GM23338 (cell line): ENCODE measurements at regions not wholly inside any gene's neighbourhood (a gene's known extent, or its start where the extent isn't known, plus 50 kb on each side); places are given as distances from the start of the nearest gene placed in this dataset.

Source experiments
- ATAC-seq: fragments of 200-7000 bp; cut with Tn5 transposase; 3 replicates; pipeline ENCODE4 v1.9.1; 2020
- DNase-seq: peaks from one replicate; pipeline ENCODE4 v3.0.0-alpha.2; 2015; ENCODE audit warnings: low spot score
- H2AFZ ChIP-seq: fragments of 200-600 bp; sonication (generic); 2 replicates; pipeline ENCODE4 v1.8.0; 2016; ENCODE audit warnings: antibody characterized with exemption, mild to moderate bottlenecking, moderate library complexity
- H3F3A ChIP-seq: fragments of 200-600 bp; sonication (generic); replicated peaks from 2 replicates; pipeline ENCODE4 v1.8.0; 2017; ENCODE audit warnings: antibody characterized with exemption, mixed run types, low read depth
- H3K27ac ChIP-seq: fragments of 200-600 bp; sonication (generic); 2 replicates; pipeline ENCODE4 v1.6.1; 2016; ENCODE audit warnings: low read depth
- H3K27me3 ChIP-seq: fragments of 200-600 bp; sonication (generic); 2 replicates; pipeline ENCODE4 v1.8.0; 2016; ENCODE audit warnings: mild to moderate bottlenecking, mixed run types, moderate library complexity; ENCODE audit not compliant: insufficient read depth
- H3K36me3 ChIP-seq: fragments of 200-600 bp; sonication (generic); 2 replicates; pipeline ENCODE4 v1.8.0; 2016; ENCODE audit warnings: mild to moderate bottlenecking; ENCODE audit not compliant: insufficient read depth
- H3K4me1 ChIP-seq: fragments of 200-600 bp; sonication (generic); 2 replicates; pipeline ENCODE4 v1.8.0; 2016; ENCODE audit warnings: mild to moderate bottlenecking, moderate library complexity; ENCODE audit not compliant: insufficient read depth
- H3K4me2 ChIP-seq: fragments of 200-600 bp; sonication (generic); 2 replicates; pipeline ENCODE4 v1.7.1; 2017; ENCODE audit warnings: mixed run types
- H3K4me3 ChIP-seq: fragments of 200-600 bp; sonication (generic); 2 replicates; pipeline ENCODE4 v1.6.1; 2016; ENCODE audit warnings: mixed run types
- H3K79me2 ChIP-seq: fragments of 200-600 bp; sonication (generic); replicated peaks from 2 replicates; pipeline ENCODE4 v1.8.0; 2017; ENCODE audit warnings: mild to moderate bottlenecking; ENCODE audit not compliant: insufficient read depth
- H3K9me2 ChIP-seq: fragments of 200-600 bp; sonication (generic); 2 replicates; pipeline ENCODE4 v1.8.0; 2017; ENCODE audit not compliant: insufficient read depth
- H4K20me1 ChIP-seq: fragments of 200-600 bp; sonication (generic); replicated peaks from 2 replicates; pipeline ENCODE4 v1.8.0; 2017; ENCODE audit warnings: mild to moderate bottlenecking; ENCODE audit not compliant: insufficient read depth
- H3K27ac Mint-ChIP-seq: 2 replicates; pipeline ENCODE4 v1.8.0; 2020; ENCODE audit warnings: inconsistent platforms, mild to moderate bottlenecking, moderate library complexity, mixed read lengths
- H3K27me3 Mint-ChIP-seq: 3 replicates; pipeline ENCODE4 v1.8.0; 2022; ENCODE audit warnings: low read depth, mild to moderate bottlenecking, moderate library complexity, mixed read lengths, inconsistent platforms; ENCODE audit not compliant: insufficient read depth, poor library complexity
- H3K36me3 Mint-ChIP-seq: 3 replicates; pipeline ENCODE4 v1.8.0; 2021; ENCODE audit warnings: low read depth, mild to moderate bottlenecking, inconsistent platforms, moderate library complexity, mixed read lengths
- H3K4me1 Mint-ChIP-seq: 3 replicates; pipeline ENCODE4 v1.8.0; 2020; ENCODE audit warnings: mild to moderate bottlenecking, inconsistent platforms, mixed read lengths
- H3K4me3 Mint-ChIP-seq: 3 replicates; pipeline ENCODE4 v1.8.0; 2021; ENCODE audit warnings: moderate library complexity, mild to moderate bottlenecking, inconsistent platforms, mixed read lengths
- H3K9me3 Mint-ChIP-seq: 3 replicates; pipeline ENCODE4 v1.8.0; 2020; ENCODE audit warnings: moderate library complexity, mild to moderate bottlenecking, inconsistent platforms, mixed read lengths
- CREB1 ChIP-seq: fragments of 250-450 bp; sonication (Bioruptor Pico); IDR thresholded peaks from 2 replicates; pipeline ENCODE4 v1.5.0; 2020; ENCODE audit warnings: low read depth, mild to moderate bottlenecking, moderate library complexity
- EZH2 ChIP-seq: fragments of 200-600 bp; sonication (generic); IDR thresholded peaks from one replicate; pipeline ENCODE4 v1.8.0; 2017; ENCODE audit warnings: antibody characterized with exemption, mild to moderate bottlenecking, low read depth; ENCODE audit not compliant: unreplicated experiment
- JUNB ChIP-seq: IDR thresholded peaks from one replicate; pipeline ENCODE4 v1.6.1; 2016; ENCODE audit warnings: antibody characterized with exemption; ENCODE audit not compliant: unreplicated experiment
- NANOG ChIP-seq: IDR thresholded peaks from 2 replicates; pipeline ENCODE4 v1.6.1; 2016; ENCODE audit warnings: antibody characterized with exemption, borderline replicate concordance
- POLR2AphosphoS5 ChIP-seq: IDR thresholded peaks from 2 replicates; pipeline ENCODE4 v1.6.1; 2016; ENCODE audit warnings: antibody characterized with exemption, low read depth
- STAT1 ChIP-seq: IDR thresholded peaks from one replicate; pipeline ENCODE4 v1.6.1; 2016; ENCODE audit warnings: antibody characterized with exemption; ENCODE audit not compliant: unreplicated experiment
- ZNF114 ChIP-seq: fragments of 250-450 bp; sonication (Bioruptor Pico); IDR thresholded peaks from 2 replicates; pipeline ENCODE4 v1.5.0; 2020; ENCODE audit warnings: mild to moderate bottlenecking, moderate library complexity
- ZNF331 ChIP-seq: fragments of 250-450 bp; sonication (Bioruptor Pico); IDR thresholded peaks from 2 replicates; pipeline ENCODE4 v1.5.0; 2020; ENCODE audit warnings: low read depth, mild to moderate bottlenecking, moderate library complexity
- TF ChIP-seq, protein P1 (sequence below), 2 experiments: fragments of 200-600 bp in 1 of 2; sonication (generic) in 1 of 2; conservative IDR thresholded peaks; 2 replicates each; pipeline versions ENCODE4 v1.5.1 to v1.6.1; 2016 to 2017; ENCODE audit warnings: antibody characterized with exemption in 2 of 2, low read depth in 2 of 2, mild to moderate bottlenecking in 2 of 2, moderate library complexity in 1 of 2
- TF ChIP-seq, protein P2 (sequence below): IDR thresholded peaks from 2 replicates; pipeline ENCODE4 v1.6.1; 2016; ENCODE audit warnings: antibody characterized with exemption
- TF ChIP-seq, protein P3 (sequence below): fragments of 250-450 bp; sonication (Bioruptor Pico); IDR thresholded peaks from 2 replicates; pipeline ENCODE4 v1.5.0; 2020; ENCODE audit warnings: mild to moderate bottlenecking, moderate library complexity

GRCh38 chr5:39566891-39567290, 142.1 kb upstream of the DAB2 start:
- Histone ChIP-seq H3K4me2 (no peak overlapping the region), H3K4me1 (no peaks in the 10 kb centered on the region), H3K9me2 (no peaks in the 10 kb centered on the region), H3F3A (no peaks in the 10 kb centered on the region), H4K20me1 (no peaks in the 10 kb centered on the region), H3K36me3 (no peaks in the 10 kb centered on the region), H3K27ac (no peak overlapping the region), H3K79me2 (no peaks in the 10 kb centered on the region), H3K4me3 (no peak overlapping the region), H3K27me3 (no peaks in the 10 kb centered on the region), H2AFZ (no peak overlapping the region)
- Mint-ChIP-seq H3K36me3 (no peaks in the 10 kb centered on the region), H3K27me3 (no peaks in the 10 kb centered on the region), H3K9me3 (no peaks in the 10 kb centered on the region), H3K4me3 (no peak overlapping the region), H3K4me1 (peaks cover 7% of the 10 kb centered on the region; the same call in 2 of the 3 replicates), H3K27ac (no peak overlapping the region)
- DNase-seq (no peak), ATAC-seq (no peak)
- TF ChIP-seq ZNF114 (no peak), EZH2 (no peak)
- TF ChIP-seq, protein P1, sequence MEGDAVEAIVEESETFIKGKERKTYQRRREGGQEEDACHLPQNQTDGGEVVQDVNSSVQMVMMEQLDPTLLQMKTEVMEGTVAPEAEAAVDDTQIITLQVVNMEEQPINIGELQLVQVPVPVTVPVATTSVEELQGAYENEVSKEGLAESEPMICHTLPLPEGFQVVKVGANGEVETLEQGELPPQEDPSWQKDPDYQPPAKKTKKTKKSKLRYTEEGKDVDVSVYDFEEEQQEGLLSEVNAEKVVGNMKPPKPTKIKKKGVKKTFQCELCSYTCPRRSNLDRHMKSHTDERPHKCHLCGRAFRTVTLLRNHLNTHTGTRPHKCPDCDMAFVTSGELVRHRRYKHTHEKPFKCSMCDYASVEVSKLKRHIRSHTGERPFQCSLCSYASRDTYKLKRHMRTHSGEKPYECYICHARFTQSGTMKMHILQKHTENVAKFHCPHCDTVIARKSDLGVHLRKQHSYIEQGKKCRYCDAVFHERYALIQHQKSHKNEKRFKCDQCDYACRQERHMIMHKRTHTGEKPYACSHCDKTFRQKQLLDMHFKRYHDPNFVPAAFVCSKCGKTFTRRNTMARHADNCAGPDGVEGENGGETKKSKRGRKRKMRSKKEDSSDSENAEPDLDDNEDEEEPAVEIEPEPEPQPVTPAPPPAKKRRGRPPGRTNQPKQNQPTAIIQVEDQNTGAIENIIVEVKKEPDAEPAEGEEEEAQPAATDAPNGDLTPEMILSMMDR (conservative IDR thresholded peaks at IDR 0.05; ENCODE audit: low read depth in 2 of 2) = no peak

GRCh38 chr5:39566029-39566428, 141.2 kb upstream of the DAB2 start:
- no peak overlapping the region for H3K27ac ChIP-seq
- no peak overlapping the region for H3K4me3 ChIP-seq
- H3K9me2 ChIP-seq = no peaks in the 10 kb centered on the region
- H4K20me1 ChIP-seq = no peaks in the 10 kb centered on the region
- no peaks in the 10 kb centered on the region for H3K36me3 ChIP-seq
- DNase-seq = no peak
- H2AFZ ChIP-seq = no peak overlapping the region
- no peaks in the 10 kb centered on the region for H3F3A ChIP-seq
- no peaks in the 10 kb centered on the region for H3K36me3 Mint-ChIP-seq
- H3K9me3 Mint-ChIP-seq = no peaks in the 10 kb centered on the region
- H3K27me3 Mint-ChIP-seq = no peaks in the 10 kb centered on the region
- no peaks in the 10 kb centered on the region for H3K27me3 ChIP-seq
- ATAC-seq = no peak
- H3K79me2 ChIP-seq = no peaks in the 10 kb centered on the region
- H3K4me1 Mint-ChIP-seq = peaks cover 7% of the 10 kb centered on the region; the same call in 2 of the 3 replicates
- no peak overlapping the region for H3K4me2 ChIP-seq
- no peak overlapping the region for H3K4me3 Mint-ChIP-seq
- no peaks in the 10 kb centered on the region for H3K4me1 ChIP-seq
- H3K27ac Mint-ChIP-seq = no peak overlapping the region
- TF ChIP-seq POLR2AphosphoS5 = no peak
- TF ChIP-seq ZNF331 (CRISPR knock-in tag) = no peak
- TF ChIP-seq CREB1 (CRISPR knock-in tag) = no peak
- no peak for TF ChIP-seq NANOG
- TF ChIP-seq, protein P2, sequence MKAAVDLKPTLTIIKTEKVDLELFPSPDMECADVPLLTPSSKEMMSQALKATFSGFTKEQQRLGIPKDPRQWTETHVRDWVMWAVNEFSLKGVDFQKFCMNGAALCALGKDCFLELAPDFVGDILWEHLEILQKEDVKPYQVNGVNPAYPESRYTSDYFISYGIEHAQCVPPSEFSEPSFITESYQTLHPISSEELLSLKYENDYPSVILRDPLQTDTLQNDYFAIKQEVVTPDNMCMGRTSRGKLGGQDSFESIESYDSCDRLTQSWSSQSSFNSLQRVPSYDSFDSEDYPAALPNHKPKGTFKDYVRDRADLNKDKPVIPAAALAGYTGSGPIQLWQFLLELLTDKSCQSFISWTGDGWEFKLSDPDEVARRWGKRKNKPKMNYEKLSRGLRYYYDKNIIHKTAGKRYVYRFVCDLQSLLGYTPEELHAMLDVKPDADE = no peak
- TF ChIP-seq, protein P1 (conservative IDR thresholded peaks at IDR 0.05; ENCODE audit: low read depth in 2 of 2) = no peak
- TF ChIP-seq, protein P3, sequence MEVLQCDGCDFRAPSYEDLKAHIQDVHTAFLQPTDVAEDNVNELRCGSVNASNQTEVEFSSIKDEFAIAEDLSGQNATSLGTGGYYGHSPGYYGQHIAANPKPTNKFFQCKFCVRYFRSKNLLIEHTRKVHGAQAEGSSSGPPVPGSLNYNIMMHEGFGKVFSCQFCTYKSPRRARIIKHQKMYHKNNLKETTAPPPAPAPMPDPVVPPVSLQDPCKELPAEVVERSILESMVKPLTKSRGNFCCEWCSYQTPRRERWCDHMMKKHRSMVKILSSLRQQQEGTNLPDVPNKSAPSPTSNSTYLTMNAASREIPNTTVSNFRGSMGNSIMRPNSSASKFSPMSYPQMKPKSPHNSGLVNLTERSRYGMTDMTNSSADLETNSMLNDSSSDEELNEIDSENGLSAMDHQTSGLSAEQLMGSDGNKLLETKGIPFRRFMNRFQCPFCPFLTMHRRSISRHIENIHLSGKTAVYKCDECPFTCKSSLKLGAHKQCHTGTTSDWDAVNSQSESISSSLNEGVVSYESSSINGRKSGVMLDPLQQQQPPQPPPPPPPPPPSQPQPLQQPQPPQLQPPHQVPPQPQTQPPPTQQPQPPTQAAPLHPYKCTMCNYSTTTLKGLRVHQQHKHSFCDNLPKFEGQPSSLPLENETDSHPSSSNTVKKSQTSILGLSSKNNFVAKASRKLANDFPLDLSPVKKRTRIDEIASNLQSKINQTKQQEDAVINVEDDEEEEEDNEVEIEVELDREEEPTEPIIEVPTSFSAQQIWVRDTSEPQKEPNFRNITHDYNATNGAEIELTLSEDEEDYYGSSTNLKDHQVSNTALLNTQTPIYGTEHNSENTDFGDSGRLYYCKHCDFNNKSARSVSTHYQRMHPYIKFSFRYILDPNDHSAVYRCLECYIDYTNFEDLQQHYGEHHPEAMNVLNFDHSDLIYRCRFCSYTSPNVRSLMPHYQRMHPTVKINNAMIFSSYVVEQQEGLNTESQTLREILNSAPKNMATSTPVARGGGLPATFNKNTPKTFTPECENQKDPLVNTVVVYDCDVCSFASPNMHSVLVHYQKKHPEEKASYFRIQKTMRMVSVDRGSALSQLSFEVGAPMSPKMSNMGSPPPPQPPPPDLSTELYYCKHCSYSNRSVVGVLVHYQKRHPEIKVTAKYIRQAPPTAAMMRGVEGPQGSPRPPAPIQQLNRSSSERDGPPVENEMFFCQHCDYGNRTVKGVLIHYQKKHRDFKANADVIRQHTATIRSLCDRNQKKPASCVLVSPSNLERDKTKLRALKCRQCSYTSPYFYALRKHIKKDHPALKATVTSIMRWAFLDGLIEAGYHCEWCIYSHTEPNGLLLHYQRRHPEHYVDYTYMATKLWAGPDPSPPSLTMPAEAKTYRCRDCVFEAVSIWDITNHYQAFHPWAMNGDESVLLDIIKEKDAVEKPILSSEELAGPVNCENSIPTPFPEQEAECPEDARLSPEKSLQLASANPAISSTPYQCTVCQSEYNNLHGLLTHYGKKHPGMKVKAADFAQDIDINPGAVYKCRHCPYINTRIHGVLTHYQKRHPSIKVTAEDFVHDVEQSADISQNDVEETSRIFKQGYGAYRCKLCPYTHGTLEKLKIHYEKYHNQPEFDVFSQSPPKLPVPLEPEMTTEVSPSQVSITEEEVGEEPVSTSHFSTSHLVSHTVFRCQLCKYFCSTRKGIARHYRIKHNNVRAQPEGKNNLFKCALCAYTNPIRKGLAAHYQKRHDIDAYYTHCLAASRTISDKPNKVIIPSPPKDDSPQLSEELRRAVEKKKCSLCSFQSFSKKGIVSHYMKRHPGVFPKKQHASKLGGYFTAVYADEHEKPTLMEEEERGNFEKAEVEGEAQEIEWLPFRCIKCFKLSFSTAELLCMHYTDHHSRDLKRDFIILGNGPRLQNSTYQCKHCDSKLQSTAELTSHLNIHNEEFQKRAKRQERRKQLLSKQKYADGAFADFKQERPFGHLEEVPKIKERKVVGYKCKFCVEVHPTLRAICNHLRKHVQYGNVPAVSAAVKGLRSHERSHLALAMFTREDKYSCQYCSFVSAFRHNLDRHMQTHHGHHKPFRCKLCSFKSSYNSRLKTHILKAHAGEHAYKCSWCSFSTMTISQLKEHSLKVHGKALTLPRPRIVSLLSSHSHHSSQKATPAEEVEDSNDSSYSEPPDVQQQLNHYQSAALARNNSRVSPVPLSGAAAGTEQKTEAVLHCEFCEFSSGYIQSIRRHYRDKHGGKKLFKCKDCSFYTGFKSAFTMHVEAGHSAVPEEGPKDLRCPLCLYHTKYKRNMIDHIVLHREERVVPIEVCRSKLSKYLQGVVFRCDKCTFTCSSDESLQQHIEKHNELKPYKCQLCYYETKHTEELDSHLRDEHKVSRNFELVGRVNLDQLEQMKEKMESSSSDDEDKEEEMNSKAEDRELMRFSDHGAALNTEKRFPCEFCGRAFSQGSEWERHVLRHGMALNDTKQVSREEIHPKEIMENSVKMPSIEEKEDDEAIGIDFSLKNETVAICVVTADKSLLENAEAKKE (CRISPR knock-in tag) = no peak
- TF ChIP-seq JUNB = no peak
- no peak for TF ChIP-seq STAT1
- no peak for TF ChIP-seq EZH2
